BLaER1 (cell line): ENCODE measurements at regions not wholly inside any gene's neighbourhood (a gene's known extent, or its start where the extent isn't known, plus 50 kb on each side); places are given as distances from the start of the nearest gene placed in this dataset.
"Not testable (repeated sequence)": the region's sequence is repeated elsewhere in the genome, so short reads cannot be mapped to it uniquely, and the experiment has no call there.

ENCODE experiments used
- H3K27ac ChIP-seq: shearing (Covaris generic); formaldehyde crosslinking; 2 replicates; pipeline ENCODE4 v1.8.1; 2022
- H3K27me3 ChIP-seq: shearing (Covaris generic); formaldehyde crosslinking; 2 replicates; pipeline ENCODE4 v1.8.1; 2022
- H3K36me3 ChIP-seq: shearing (Covaris generic); formaldehyde crosslinking; 2 replicates; pipeline ENCODE4 v1.8.1; 2022
- H3K4me1 ChIP-seq: shearing (Covaris generic); formaldehyde crosslinking; 2 replicates; pipeline ENCODE4 v1.8.1; 2022
- H3K4me2 ChIP-seq: shearing (Covaris generic); formaldehyde crosslinking; 2 replicates; pipeline ENCODE4 v1.8.1; 2022
- H3K4me3 ChIP-seq: shearing (Covaris generic); formaldehyde crosslinking; 2 replicates; pipeline ENCODE4 v1.8.1; 2022
- H3K9ac ChIP-seq: shearing (Covaris generic); formaldehyde crosslinking; 2 replicates; pipeline ENCODE4 v1.8.1; 2022
- H3K9me3 ChIP-seq: shearing (Covaris generic); formaldehyde crosslinking; 2 replicates; pipeline ENCODE4 v1.8.1; 2022
- H4K20me1 ChIP-seq: shearing (Covaris generic); formaldehyde crosslinking; 2 replicates; pipeline ENCODE4 v1.8.1; 2022
- Cebpa-rat ChIP-seq: shearing (Covaris generic); IDR thresholded peaks from 2 replicates; pipeline ENCODE4 v1.8.1; 2022

GRCh38 chr2:16224298-16225045 lies 284.1 kb downstream of the MYCN start:
- Histone ChIP-seq H3K4me1 (peaks cover 5% of the 10 kb centered on the region; the same call in 1 of the 2 replicates), H3K9me3 (no peaks in the 10 kb centered on the region), H4K20me1 (no peaks in the 10 kb centered on the region), H3K27me3 (no peaks in the 10 kb centered on the region), H3K27ac (no peak overlapping the region), H3K4me3 (no peak overlapping the region), H3K4me2 (no peak overlapping the region), H3K9ac (no peak overlapping the region), H3K36me3 (no peaks in the 10 kb centered on the region)
- TF ChIP-seq Cebpa-rat, result no peak

- Histone ChIP-seq H3K36me3 (no peaks in the 10 kb centered on the region), H3K27me3 (no peaks in the 10 kb centered on the region), H3K9me3 (no peaks in the 10 kb centered on the region), H3K9ac (no peak overlapping the region), H3K27ac (no peak overlapping the region), H3K4me3 (no peak overlapping the region), H3K4me1 (no peaks in the 10 kb centered on the region), H3K4me2 (no peak overlapping the region), H4K20me1 (no peaks in the 10 kb centered on the region)
- no peak for TF ChIP-seq Cebpa-rat
Observed at GRCh38 chr2:16223841-16224177, 283.5 kb downstream of the MYCN start.

GRCh38 chr2:16223161-16223840 lies 283.0 kb downstream of the MYCN start:
- no peak overlapping the region for H3K27ac ChIP-seq
- H4K20me1 ChIP-seq, result no peaks in the 10 kb centered on the region
- no peaks in the 10 kb centered on the region for H3K4me1 ChIP-seq
- H3K4me2 ChIP-seq, result no peak overlapping the region
- no peak overlapping the region for H3K4me3 ChIP-seq
- no peaks in the 10 kb centered on the region for H3K9me3 ChIP-seq
- TF ChIP-seq Cebpa-rat, result no peak
- no peaks in the 10 kb centered on the region for H3K27me3 ChIP-seq
- no peak overlapping the region for H3K9ac ChIP-seq
- no peaks in the 10 kb centered on the region for H3K36me3 ChIP-seq

- no peaks in the 10 kb centered on the region for H3K36me3 ChIP-seq
- TF ChIP-seq Cebpa-rat, result no peak
- H3K27me3 ChIP-seq, result no peaks in the 10 kb centered on the region
- no peak overlapping the region for H3K9ac ChIP-seq
- H3K4me1 ChIP-seq, result no peaks in the 10 kb centered on the region
- no peaks in the 10 kb centered on the region for H4K20me1 ChIP-seq
- H3K4me2 ChIP-seq, result no peak overlapping the region
- no peaks in the 10 kb centered on the region for H3K9me3 ChIP-seq
- H3K4me3 ChIP-seq, result no peak overlapping the region
- no peak overlapping the region for H3K27ac ChIP-seq
Observed at GRCh38 chr2:16222326-16222725, 282.0 kb downstream of the MYCN start.

- Histone ChIP-seq H3K9me3 (no peaks in the 10 kb centered on the region), H3K4me3 (no peak overlapping the region), H3K36me3 (no peaks in the 10 kb centered on the region), H3K27ac (no peak overlapping the region), H3K9ac (no peak overlapping the region), H3K4me2 (no peak overlapping the region), H3K4me1 (no peaks in the 10 kb centered on the region), H3K27me3 (no peaks in the 10 kb centered on the region), H4K20me1 (no peaks in the 10 kb centered on the region)
- TF ChIP-seq Cebpa-rat, result no peak
Observed at GRCh38 chr2:16221461-16222010, 281.2 kb downstream of the MYCN start.

GRCh38 chr2:16219292-16219975 lies 279.1 kb downstream of the MYCN start:
- no peaks in the 10 kb centered on the region for H3K9me3 ChIP-seq
- no peak overlapping the region for H3K4me2 ChIP-seq
- H4K20me1 ChIP-seq, result no peaks in the 10 kb centered on the region
- H3K9ac ChIP-seq, result no peak overlapping the region
- H3K36me3 ChIP-seq, result no peaks in the 10 kb centered on the region
- TF ChIP-seq Cebpa-rat, result no peak
- no peaks in the 10 kb centered on the region for H3K4me1 ChIP-seq
- H3K27ac ChIP-seq, result no peak overlapping the region
- no peak overlapping the region for H3K4me3 ChIP-seq
- H3K27me3 ChIP-seq, result no peaks in the 10 kb centered on the region

GRCh38 chr2:16218625-16219024 lies 278.3 kb downstream of the MYCN start:
- H3K4me2 ChIP-seq, result no peak overlapping the region
- no peaks in the 10 kb centered on the region for H3K9me3 ChIP-seq

GRCh38 chr2:16218161-16218560 lies 277.8 kb downstream of the MYCN start:
- H3K36me3 ChIP-seq, result no peaks in the 10 kb centered on the region
- no peaks in the 10 kb centered on the region for H3K27me3 ChIP-seq
- H3K4me1 ChIP-seq, result no peaks in the 10 kb centered on the region
- no peaks in the 10 kb centered on the region for H3K9me3 ChIP-seq
- H3K4me2 ChIP-seq, result no peak overlapping the region
- no peaks in the 10 kb centered on the region for H4K20me1 ChIP-seq
- no peak for TF ChIP-seq Cebpa-rat
- no peak overlapping the region for H3K4me3 ChIP-seq
- no peak overlapping the region for H3K9ac ChIP-seq
- no peak overlapping the region for H3K27ac ChIP-seq

More at GRCh38 chr2:16218625-16219024, 278.3 kb downstream of the MYCN start:
- no peaks in the 10 kb centered on the region for H4K20me1 ChIP-seq
- H3K36me3 ChIP-seq, result no peaks in the 10 kb centered on the region
- TF ChIP-seq Cebpa-rat, result no peak
- H3K4me3 ChIP-seq, result no peak overlapping the region
- H3K4me1 ChIP-seq, result no peaks in the 10 kb centered on the region
- H3K27me3 ChIP-seq, result no peaks in the 10 kb centered on the region
- no peak overlapping the region for H3K9ac ChIP-seq
- no peak overlapping the region for H3K27ac ChIP-seq

GRCh38 chr2:16217741-16218140 lies 277.4 kb downstream of the MYCN start:
- not testable (repeated sequence) for H3K36me3 ChIP-seq, H3K27ac ChIP-seq, H3K4me1 ChIP-seq, H4K20me1 ChIP-seq, H3K9ac ChIP-seq, H3K4me3 ChIP-seq, H3K9me3 ChIP-seq, H3K27me3 ChIP-seq, H3K4me2 ChIP-seq

GRCh38 chr2:16217291-16217690 lies 276.9 kb downstream of the MYCN start:
- no peak overlapping the region for H3K9ac ChIP-seq
- H3K36me3 ChIP-seq, result no peaks in the 10 kb centered on the region
- H3K27ac ChIP-seq, result no peak overlapping the region
- H3K9me3 ChIP-seq, result no peaks in the 10 kb centered on the region
- H3K4me3 ChIP-seq, result no peak overlapping the region
- no peaks in the 10 kb centered on the region for H3K27me3 ChIP-seq
- no peaks in the 10 kb centered on the region for H3K4me1 ChIP-seq
- no peaks in the 10 kb centered on the region for H4K20me1 ChIP-seq
- no peak overlapping the region for H3K4me2 ChIP-seq
- no peak for TF ChIP-seq Cebpa-rat
